K562 (cell line): ENCODE measurements at regions not wholly inside any gene's neighbourhood (a gene's known extent, or its start where the extent isn't known, plus 50 kb on each side); places are given as distances from the start of the nearest gene placed in this dataset.

ENCODE experiments used
- ATAC-seq: fragments of 200-7000 bp; cut with Tn5 transposase; 3 replicates; pipeline ENCODE4 v1.9.1; 2020; ENCODE audit warnings: moderate library complexity
- BruUV-seq: library from RNA; stranded (reverse); fragments of 400-500 nt; replicated peaks from 2 replicates; lab custom pipeline; 2021; lab: Mats Ljungman, UMichigan
- CTCF ChIA-PET: fragments of 300-600 bp; formaldehyde crosslinking; extraction: SDS; loops from one replicate; lab custom pipeline; 2021; ENCODE audit warnings: low intra/inter-chr PET ratio; lab: Yijun Ruan, JAX
- POLR2A ChIA-PET: fragments of 300-600, 350-650 bp; sonication (Branson Sonifier 250); formaldehyde crosslinking; extraction: SDS; loops from one replicate; lab custom pipeline; 2021; ENCODE audit warnings: antibody characterized with exemption, inconsistent platforms; lab: Yijun Ruan, JAX
- DNase-seq, 4 experiments: peaks; one replicate each; pipeline versions ENCODE4 v3.0.0 to v3.0.0-alpha.2; 2011 to 2018; ENCODE audit warnings: low spot score in 3 of 4, mixed read lengths in 3 of 4; ENCODE audit errors: extremely low read depth in 1 of 4
- FAIRE-seq: peaks from 2 replicates; lab custom pipeline; 2011; peaks lifted over from hg19 to GRCh38; lab: Jason Lieb, UNC
- H2AFZ ChIP-seq: 2 replicates; pipeline ENCODE4 v1.6.0; 2011; ENCODE audit warnings: low read depth, low read length, control low read depth, inconsistent platforms
- H3K27ac ChIP-seq: fragments of 200-600 bp; 3 replicates; pipeline ENCODE4 v1.8.0; 2011; ENCODE audit warnings: low read depth, mild to moderate bottlenecking, control low read depth, inconsistent platforms, low read length, moderate library complexity, mixed read lengths; ENCODE audit errors: extremely low read depth
- H3K27me3 ChIP-seq, 2 experiments: fragments of 300-600 bp in 1 of 2; 2 replicates in 1 of 2; 3 replicates in 1 of 2; pipeline versions ENCODE4 v1.6.0 to v1.8.0; 2011; ENCODE audit warnings: inconsistent platforms in 2 of 2, low read length in 2 of 2, mild to moderate bottlenecking in 1 of 2, mixed read lengths in 1 of 2, moderate library complexity in 1 of 2; ENCODE audit not compliant: control insufficient read depth in 2 of 2, insufficient read depth in 2 of 2
- H3K36me3 ChIP-seq: fragments of 300-600 bp; 3 replicates; pipeline ENCODE4 v1.8.0; 2011; ENCODE audit warnings: mild to moderate bottlenecking, low read length, inconsistent platforms; ENCODE audit not compliant: control insufficient read depth, insufficient read depth
- H3K4me1 ChIP-seq, 2 experiments: fragments of 200-600 bp in 1 of 2; replicated peaks in 1 of 2; 2 replicates in 1 of 2; 3 replicates in 1 of 2; pipeline versions ENCODE4 v1.5.1 to v1.8.0; 2011; ENCODE audit warnings: inconsistent platforms in 2 of 2, low read length in 2 of 2, mild to moderate bottlenecking in 1 of 2, mixed read lengths in 1 of 2, moderate library complexity in 1 of 2; ENCODE audit not compliant: control insufficient read depth in 2 of 2, insufficient read depth in 2 of 2
- H3K4me2 ChIP-seq: 2 replicates; pipeline ENCODE4 v1.6.1; 2011; ENCODE audit warnings: low read length, control low read depth, inconsistent platforms, mixed read lengths; ENCODE audit not compliant: insufficient read depth
- H3K4me3 ChIP-seq: fragments of 200-600 bp; sonication (generic), shearing (Covaris generic); 2 replicates; pipeline ENCODE4 v1.5.1; 2016; ENCODE audit warnings: control low read depth, inconsistent platforms
- H3K79me2 ChIP-seq: fragments of 200-600 bp; 3 replicates; pipeline ENCODE4 v1.8.0; 2011; ENCODE audit warnings: low read length, inconsistent platforms; ENCODE audit not compliant: control insufficient read depth, insufficient read depth
- H3K9ac ChIP-seq, 2 experiments: 2 replicates each; pipeline versions ENCODE4 v1.6.0 to v1.6.1; 2011; ENCODE audit warnings: low read depth in 2 of 2, low read length in 2 of 2, control low read depth in 1 of 2, inconsistent platforms in 1 of 2, mild to moderate bottlenecking in 1 of 2, mixed read lengths in 1 of 2; ENCODE audit not compliant: insufficient read depth in 1 of 2
- H3K9me1 ChIP-seq: one replicate; pipeline ENCODE4 v1.6.0; 2011; ENCODE audit warnings: inconsistent platforms, mild to moderate bottlenecking, low read length, moderate library complexity; ENCODE audit not compliant: control insufficient read depth, insufficient read depth
- H3K9me3 ChIP-seq: replicated peaks from 2 replicates; pipeline ENCODE4 v1.5.1; 2011; ENCODE audit warnings: low read depth, low read length, inconsistent platforms; ENCODE audit not compliant: control insufficient read depth, insufficient read depth
- H4K20me1 ChIP-seq: replicated peaks from 2 replicates; pipeline ENCODE4 v1.6.1; 2011; ENCODE audit warnings: low read length, inconsistent platforms, mixed read lengths; ENCODE audit not compliant: control insufficient read depth, insufficient read depth
- CREB1 ChIP-seq, 2 experiments: sonication (generic) in 1 of 2; formaldehyde crosslinking in 1 of 2; IDR thresholded peaks; 2 replicates each; pipeline versions ENCODE4 v1.6.1 to v1.8.0; 2012 to 2022; ENCODE audit warnings: inconsistent platforms in 1 of 2, mild to moderate bottlenecking in 1 of 2, missing genetic modification reagents in 1 of 2, moderate library complexity in 1 of 2
- HNRNPUL1 ChIP-seq: fragments of 200-400 bp; formaldehyde crosslinking; IDR thresholded peaks from 2 replicates; pipeline ENCODE4 v1.6.1; 2017; ENCODE audit warnings: low read length
- MCM7 ChIP-seq, 2 experiments: fragments of 450-650 bp; IDR thresholded peaks; 2 replicates each; pipeline ENCODE4 v1.6.1; 2016 to 2018
- RAD21 ChIP-seq, 2 experiments: fragments of 250-450 bp in 1 of 2; fragments of 450-650 bp in 1 of 2; sonication (Bioruptor Pico) in 1 of 2; formaldehyde crosslinking in 1 of 2; IDR thresholded peaks in 1 of 2; conservative IDR thresholded peaks in 1 of 2; 2 replicates each; pipeline versions ENCODE4 v1.4.0 to v1.8.0; 2020 to 2022; ENCODE audit warnings: mild to moderate bottlenecking in 2 of 2, moderate library complexity in 1 of 2
- SMARCA5 ChIP-seq: fragments of 450-650 bp; IDR thresholded peaks from 2 replicates; pipeline ENCODE4 v1.6.1; 2016
- STAG1 ChIP-seq: sonication (generic); formaldehyde crosslinking; IDR thresholded peaks from 2 replicates; pipeline ENCODE4 v1.5.0; 2020; ENCODE audit warnings: missing genetic modification reagents, borderline replicate concordance
- TAF9B ChIP-seq: fragments of 450-650 bp; IDR thresholded peaks from 2 replicates; pipeline ENCODE4 v1.6.1; 2018; ENCODE audit warnings: mild to moderate bottlenecking; ENCODE audit not compliant: partially characterized antibody
- ZNF263 ChIP-seq: sonication (generic); formaldehyde crosslinking; IDR thresholded peaks from 2 replicates; pipeline ENCODE4 v1.8.0; 2022; ENCODE audit warnings: mild to moderate bottlenecking, missing genetic modification reagents, borderline replicate concordance
- ZNF384 ChIP-seq: IDR thresholded peaks from 2 replicates; pipeline ENCODE4 v1.6.1; 2012; ENCODE audit warnings: low read depth, low read length, improper control_type of control experiment
- ZNF586 ChIP-seq: fragments of 450-650 bp; formaldehyde crosslinking; conservative IDR thresholded peaks from 2 replicates; pipeline ENCODE4 v1.4.0; 2020; ENCODE audit warnings: mild to moderate bottlenecking, moderate library complexity
- ZNF79 ChIP-seq: fragments of 250-450 bp; sonication (Bioruptor Pico); IDR thresholded peaks from 2 replicates; pipeline ENCODE4 v1.4.0; 2020; ENCODE audit warnings: low read depth, mild to moderate bottlenecking, moderate library complexity
- ZSCAN29 ChIP-seq: fragments of 450-650 bp; IDR thresholded peaks from 2 replicates; pipeline ENCODE4 v1.6.1; 2017
- WGBS: fragments of 100-300 bp; shearing (Covaris generic); methylation state at CpG from one replicate; pipeline ENCODE4 v1.1.6; 2016; ENCODE audit warnings: low coverage, mixed read lengths; ENCODE audit not compliant: insufficient coverage; ENCODE audit errors: missing lambda C conversion rate; 5-methylcytosine and 5-hydroxymethylcytosine counted together
- in situ Hi-C: fragments of 300-500 bp; cut with MboI; formaldehyde crosslinking; loops from 4 replicates; pipeline ENCODE4 v1.15.0; 2018; ENCODE audit warnings: inconsistent platforms, mixed read lengths
- intact Hi-C: fragments of 100-400 bp; cut with micrococcal nuclease; formaldehyde crosslinking; loops from 2 replicates; pipeline ENCODE4 v1.14.2; 2022
- TF ChIP-seq, protein P1 (sequence below): fragments of 250-450 bp; sonication (Bioruptor Pico); IDR thresholded peaks from 2 replicates; pipeline ENCODE4 v1.9.0; 2021; ENCODE audit warnings: mild to moderate bottlenecking, inconsistent platforms
- TF ChIP-seq, protein P2 (sequence below): fragments of 250-450 bp; sonication (Bioruptor Pico); IDR thresholded peaks from 2 replicates; pipeline ENCODE4 v1.4.0; 2020; ENCODE audit warnings: borderline replicate concordance

DNA sequence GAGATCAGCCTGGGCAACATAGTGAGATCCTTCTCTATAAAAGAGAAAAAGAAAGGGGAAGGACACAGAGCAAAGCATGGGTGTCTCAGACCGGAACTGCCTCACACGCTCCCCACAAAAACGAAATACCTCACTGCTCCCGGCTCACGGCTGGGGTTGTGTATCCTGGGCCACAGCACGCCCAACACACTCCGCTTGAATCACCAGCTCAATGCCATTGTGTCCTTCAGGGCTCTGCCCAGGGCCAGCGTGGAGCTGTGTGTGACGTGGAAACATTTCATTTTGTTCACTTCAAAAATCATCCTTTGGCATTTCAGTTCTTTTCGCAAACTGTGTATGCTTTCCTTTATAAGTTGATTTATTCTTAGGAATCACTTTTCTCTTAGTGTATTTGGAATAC is 279.5 kb downstream of the IRX1 start (continued):
- TF ChIP-seq, protein P1, sequence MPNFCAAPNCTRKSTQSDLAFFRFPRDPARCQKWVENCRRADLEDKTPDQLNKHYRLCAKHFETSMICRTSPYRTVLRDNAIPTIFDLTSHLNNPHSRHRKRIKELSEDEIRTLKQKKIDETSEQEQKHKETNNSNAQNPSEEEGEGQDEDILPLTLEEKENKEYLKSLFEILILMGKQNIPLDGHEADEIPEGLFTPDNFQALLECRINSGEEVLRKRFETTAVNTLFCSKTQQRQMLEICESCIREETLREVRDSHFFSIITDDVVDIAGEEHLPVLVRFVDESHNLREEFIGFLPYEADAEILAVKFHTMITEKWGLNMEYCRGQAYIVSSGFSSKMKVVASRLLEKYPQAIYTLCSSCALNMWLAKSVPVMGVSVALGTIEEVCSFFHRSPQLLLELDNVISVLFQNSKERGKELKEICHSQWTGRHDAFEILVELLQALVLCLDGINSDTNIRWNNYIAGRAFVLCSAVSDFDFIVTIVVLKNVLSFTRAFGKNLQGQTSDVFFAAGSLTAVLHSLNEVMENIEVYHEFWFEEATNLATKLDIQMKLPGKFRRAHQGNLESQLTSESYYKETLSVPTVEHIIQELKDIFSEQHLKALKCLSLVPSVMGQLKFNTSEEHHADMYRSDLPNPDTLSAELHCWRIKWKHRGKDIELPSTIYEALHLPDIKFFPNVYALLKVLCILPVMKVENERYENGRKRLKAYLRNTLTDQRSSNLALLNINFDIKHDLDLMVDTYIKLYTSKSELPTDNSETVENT: no peak
- no peak for TF ChIP-seq CREB1 (IDR thresholded peaks at IDR 0.05)
- TF ChIP-seq CREB1 (CRISPR knock-in tag; IDR thresholded peaks at IDR 0.05): no peak
- TF ChIP-seq ZNF384: no peak

DNA sequence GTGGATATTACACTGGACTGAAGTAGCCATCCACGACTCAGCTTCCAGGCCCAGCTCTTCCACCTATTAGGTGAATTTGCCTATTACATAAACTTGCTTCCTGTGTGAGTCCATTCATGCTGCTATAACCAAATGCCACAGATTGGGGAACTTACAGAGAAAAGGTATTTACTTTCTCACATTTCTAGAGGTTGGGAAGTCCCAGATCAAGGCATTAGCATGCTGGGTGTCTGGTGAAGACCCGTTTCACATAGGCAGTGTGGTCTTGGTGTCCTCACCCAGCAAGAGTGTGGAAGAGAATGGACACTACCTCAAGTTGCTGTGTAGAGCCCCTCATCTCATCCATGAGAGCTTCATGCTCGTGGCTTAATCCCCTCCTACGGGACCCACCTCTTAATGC is 282.6 kb downstream of the IRX1 start:
- Histone ChIP-seq H2AFZ (no peak overlapping the region), H3K4me1 (no peaks in the 10 kb centered on the region), H3K9ac (no peak overlapping the region), H4K20me1 (no peaks in the 10 kb centered on the region), H3K79me2 (no peaks in the 10 kb centered on the region), H3K9me1 (no peaks in the 10 kb centered on the region), H3K4me3 (no peak overlapping the region), H3K27me3 (peaks cover 0 to 5% of the 10 kb centered on the region in 2 experiments; a peak in 1 of 5 replicates), H3K36me3 (no peaks in the 10 kb centered on the region), H3K27ac (no peak overlapping the region), H3K9me3 (no peaks in the 10 kb centered on the region), H3K4me2 (no peak overlapping the region)
- DNase-seq (no peak), ATAC-seq (no peak), FAIRE-seq (no peak)
- TF ChIP-seq HNRNPUL1 (no peak), MCM7 (IDR thresholded peaks at IDR 0.05) (no peak), TAF9B (no peak), ZSCAN29 (no peak), ZNF79 (CRISPR knock-in tag) (no peak), STAG1 (CRISPR knock-in tag) (no peak), ZNF263 (CRISPR knock-in tag) (no peak), RAD21 (CRISPR knock-in tag; conservative IDR thresholded peaks at IDR 0.05 in 1 of 2, IDR thresholded peaks at IDR 0.05 in 1 of 2) (no peak), ZNF586 (CRISPR knock-in tag) (no peak), SMARCA5 (no peak)
- TF ChIP-seq, protein P2, sequence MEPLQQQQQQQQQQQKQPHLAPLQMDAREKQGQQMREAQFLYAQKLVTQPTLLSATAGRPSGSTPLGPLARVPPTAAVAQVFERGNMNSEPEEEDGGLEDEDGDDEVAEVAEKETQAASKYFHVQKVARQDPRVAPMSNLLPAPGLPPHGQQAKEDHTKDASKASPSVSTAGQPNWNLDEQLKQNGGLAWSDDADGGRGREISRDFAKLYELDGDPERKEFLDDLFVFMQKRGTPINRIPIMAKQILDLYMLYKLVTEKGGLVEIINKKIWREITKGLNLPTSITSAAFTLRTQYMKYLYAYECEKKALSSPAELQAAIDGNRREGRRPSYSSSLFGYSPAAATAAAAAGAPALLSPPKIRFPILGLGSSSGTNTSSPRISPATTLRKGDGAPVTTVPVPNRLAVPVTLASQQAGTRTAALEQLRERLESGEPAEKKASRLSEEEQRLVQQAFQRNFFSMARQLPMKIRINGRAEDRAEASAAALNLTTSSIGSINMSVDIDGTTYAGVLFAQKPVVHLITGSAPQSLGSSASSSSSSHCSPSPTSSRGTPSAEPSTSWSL (CRISPR knock-in tag): no peak
- TF ChIP-seq, protein P1: no peak
- intact Hi-C loops: no loop called here
- in situ Hi-C loops: no loop called here
- BruUV-seq: no TSS peak
- CTCF ChIA-PET: interaction anchor here (0.6 kb wide), 1 partner anchor 264 kb away, joined by 3 read pairs; no protein-coding TSS in a partner anchor
- WGBS: 0% methylated on average over 4 of the region's 4 CpGs
- POLR2A ChIA-PET: no interaction called here
